GM21526 (cell line): ENCODE measurements at regions not wholly inside any gene's neighbourhood (a gene's known extent, or its start where the extent isn't known, plus 50 kb on each side); places are given as distances from the start of the nearest gene placed in this dataset.
A peak's percentile ranks its signal among the peaks of the same experiment; 100 is the strongest.
"Not testable (repeated sequence)": the region's sequence is repeated elsewhere in the genome, so short reads cannot be mapped to it uniquely, and the experiment has no call there.

ENCODE experiments used
- ATAC-seq: cut with Tn5 transposase; IDR thresholded peaks from one replicate; pipeline ENCODE4 v1.9.1; 2021; ENCODE audit warnings: moderate library complexity; ENCODE audit not compliant: unreplicated experiment, low FRiP score

DNA sequence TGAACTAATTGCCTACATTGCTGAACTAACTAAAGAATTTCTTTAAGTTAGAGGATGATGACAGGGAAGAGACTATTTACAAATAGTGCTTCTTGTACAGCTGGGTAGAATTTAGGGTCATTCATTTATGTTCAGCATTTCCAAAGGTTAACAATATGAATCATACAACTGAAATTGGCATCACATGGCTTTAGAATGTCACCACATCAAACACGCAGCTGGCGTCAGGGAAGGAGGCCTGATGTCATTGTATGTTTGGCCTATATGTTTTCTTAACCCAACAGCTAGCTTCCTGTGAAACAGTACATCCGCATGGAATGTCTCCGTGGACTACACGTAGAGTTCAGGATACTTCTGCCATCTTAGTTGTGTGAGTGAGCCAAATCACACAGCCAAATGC lies 99.0 kb upstream of the TNFSF11 start:
- no peak for ATAC-seq

- ATAC-seq = no peak
Measured at GRCh38 chr13:42477596-42478190, 96.3 kb upstream of the TNFSF11 start.

DNA sequence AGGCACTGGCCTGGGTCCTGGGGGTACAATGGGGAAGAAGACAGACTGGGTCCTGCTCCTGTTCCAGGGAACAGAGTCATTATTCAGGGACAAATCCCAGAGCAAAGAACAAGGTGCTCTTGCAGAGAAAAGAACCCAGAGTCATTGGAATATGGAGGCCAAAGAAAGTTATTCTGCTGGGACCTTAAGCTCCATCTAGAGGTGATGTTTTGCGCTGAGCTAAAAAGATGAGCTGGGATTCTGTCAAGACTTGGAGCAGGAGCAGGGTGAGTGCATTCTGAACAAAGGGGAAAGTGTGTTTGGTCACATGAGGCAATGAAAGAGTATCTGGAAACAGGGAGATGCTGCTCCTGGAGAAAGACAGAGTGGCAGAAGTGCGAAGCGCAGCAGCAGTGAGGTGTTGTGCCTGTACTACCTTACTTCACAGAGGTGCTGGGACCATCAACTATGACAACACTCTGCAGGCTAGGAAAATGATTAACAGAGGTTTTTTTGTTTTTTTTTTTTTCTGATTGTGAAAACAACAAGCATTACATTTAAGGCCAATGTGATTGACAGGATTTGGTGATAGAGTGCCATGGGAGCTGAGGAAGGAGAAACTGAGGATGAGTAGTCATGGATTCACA lies 95.3 kb upstream of the TNFSF11 start:
- ATAC-seq = no peak

GRCh38 chr13:42484386-42484785 lies 89.6 kb upstream of the TNFSF11 start:
- ATAC-seq = no peak

GRCh38 chr13:42485272-42485671 lies 88.7 kb upstream of the TNFSF11 start:
- ATAC-seq = no peak

GRCh38 chr13:42486711-42487198 lies 87.2 kb upstream of the TNFSF11 start:
- ATAC-seq = no peak

GRCh38 chr13:42487221-42487620 lies 86.7 kb upstream of the TNFSF11 start:
- ATAC-seq = no peak

DNA sequence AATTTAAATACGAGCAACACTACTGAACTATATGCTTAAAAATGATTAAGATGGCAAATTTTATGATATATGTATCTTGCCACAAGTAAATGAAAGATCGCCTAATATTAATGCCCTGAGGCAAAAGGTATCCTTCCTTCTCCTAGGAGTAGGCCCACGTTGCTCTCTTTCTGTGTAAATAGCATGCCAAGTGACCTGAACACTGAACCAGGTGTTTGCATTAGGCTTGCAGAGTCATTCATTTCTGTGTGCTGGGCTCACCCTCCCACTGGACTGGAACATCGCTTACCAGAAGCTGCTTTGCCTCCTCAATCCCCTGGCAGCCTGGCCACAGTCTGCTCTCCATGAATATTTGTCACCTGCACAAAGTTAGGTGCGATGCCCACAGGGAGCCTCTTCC lies 83.3 kb upstream of the TNFSF11 start:
- no peak for ATAC-seq

DNA sequence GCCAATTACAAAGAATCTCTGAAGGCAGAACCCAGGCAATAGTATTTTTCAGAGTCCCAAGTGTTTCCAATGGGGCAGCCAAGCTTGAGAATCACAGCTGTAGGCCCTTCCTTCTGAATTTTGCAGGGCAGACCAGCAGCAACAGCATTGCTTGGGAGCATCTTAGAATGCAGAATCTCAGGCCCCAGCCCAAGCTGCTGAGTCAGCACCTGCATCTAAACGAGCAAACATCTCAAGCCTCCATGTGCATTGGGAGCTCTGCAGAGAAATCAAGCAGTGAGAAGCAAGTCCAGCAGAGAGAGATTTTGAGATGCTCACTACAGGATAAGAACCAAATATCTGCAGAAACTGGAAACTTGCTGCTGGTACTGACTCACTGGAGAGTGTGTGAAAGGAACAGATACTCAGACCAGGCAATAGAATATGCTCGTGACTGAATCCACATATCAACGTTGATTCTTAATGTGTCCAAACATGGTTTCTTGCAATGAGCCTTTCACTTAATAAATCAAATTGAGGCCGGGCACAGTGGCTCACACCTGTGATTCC lies 81.5 kb upstream of the TNFSF11 start:
- ATAC-seq = no peak

DNA sequence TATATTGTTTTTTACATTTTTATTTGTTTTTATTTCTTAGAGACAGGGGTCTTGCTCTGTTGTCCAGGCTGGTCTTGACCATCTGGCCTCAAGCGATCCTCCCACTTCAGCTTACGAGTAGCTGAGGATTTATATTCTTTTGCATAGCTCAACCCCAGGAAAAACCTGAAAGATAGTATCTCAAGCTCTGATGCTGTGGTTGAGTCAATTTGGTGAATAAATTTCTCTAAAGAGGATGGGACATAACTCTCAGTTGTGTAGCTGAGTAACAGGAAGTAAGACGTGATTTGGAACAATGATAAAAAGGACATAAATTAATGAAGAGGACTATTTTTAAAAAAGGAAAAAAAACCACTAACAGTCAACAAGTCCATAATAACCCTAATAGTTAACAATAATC lies 79.8 kb upstream of the TNFSF11 start:
- ATAC-seq = no peak

- no peak for ATAC-seq
Measured at GRCh38 chr13:42495255-42495654, 78.7 kb upstream of the TNFSF11 start.

- ATAC-seq = no peak
Measured at GRCh38 chr13:42495751-42496150, 78.2 kb upstream of the TNFSF11 start.

- ATAC-seq = not testable (repeated sequence)
Measured at GRCh38 chr13:42496926-42497554, 76.9 kb upstream of the TNFSF11 start.

DNA sequence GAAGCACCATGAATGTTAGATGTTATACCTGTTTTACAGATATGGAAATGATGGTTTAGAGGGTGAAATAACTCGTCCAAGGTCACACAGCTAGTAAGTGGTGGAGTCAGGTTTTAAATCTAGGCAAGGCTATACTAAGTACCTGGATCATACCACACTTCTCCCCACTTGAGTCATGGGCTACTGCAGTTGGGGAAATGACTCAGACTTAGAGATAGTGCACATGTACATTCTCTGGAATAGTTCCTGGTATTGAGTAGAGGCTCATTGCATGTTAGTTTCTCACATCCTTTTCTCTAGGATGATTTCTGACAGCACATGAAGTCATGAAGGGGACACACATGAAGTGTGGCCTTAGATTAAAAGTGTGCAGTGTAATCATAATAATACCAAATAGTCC lies 76.2 kb upstream of the TNFSF11 start:
- ATAC-seq = peak; percentile 84

- ATAC-seq = no peak
Measured at GRCh38 chr13:42498521-42498920, 75.4 kb upstream of the TNFSF11 start.
